ENCODE measurements at regions not wholly inside any gene's neighbourhood (a gene's known extent, or its start where the extent isn't known, plus 50 kb on each side); places are given as distances from the start of the nearest gene placed in this dataset.

DNA sequence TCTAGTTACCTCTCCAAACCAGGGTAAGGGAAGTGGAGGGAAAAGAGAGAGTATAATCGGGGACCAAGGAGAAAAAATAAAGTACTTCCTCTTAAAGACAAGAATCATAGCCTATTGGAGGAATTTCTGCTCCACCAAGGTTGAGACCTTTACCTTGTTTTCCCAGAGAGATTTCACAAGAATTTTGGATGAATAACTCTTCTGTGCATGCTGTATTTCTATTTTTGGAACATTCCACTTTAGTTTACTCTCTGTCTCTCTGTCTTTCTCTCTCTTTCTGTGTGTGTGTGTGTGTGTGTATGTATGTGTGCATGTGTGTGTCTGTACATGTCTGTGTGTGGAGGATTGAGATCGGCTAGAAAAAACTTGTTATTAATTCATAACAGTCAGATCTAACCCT lies 318.4 kb upstream of the RGS18 start:
- no peak for TF ChIP-seq SUZ12 (IDR thresholded peaks at IDR 0.05; ENCODE audit: extremely low read depth, insufficient read depth, insufficient read length)
- no peak for TF ChIP-seq ZNF274 (IDR thresholded peaks at IDR 0.05; ENCODE audit: low read depth, low read length)

All from NT2/D1 (cell line).